ENCODE measurements at regions not wholly inside any gene's neighbourhood (a gene's known extent, or its start where the extent isn't known, plus 50 kb on each side); places are given as distances from the start of the nearest gene placed in this dataset.

GRCh38 chr12:39065455-39065854 is 160.1 kb upstream of the CPNE8 start:
- Histone ChIP-seq H3K4me1 (no peaks in the 10 kb centered on the region), H3K27me3 (no peaks in the 10 kb centered on the region), H3K4me3 (no peak overlapping the region), H3K9me3 (no peaks in the 10 kb centered on the region), H3K36me3 (no peaks in the 10 kb centered on the region), H3K27ac (no peak overlapping the region)
- intact Hi-C loops (cut with DNase I): no loop called here
- DNase-seq (no peak), FAIRE-seq (no peak), ATAC-seq (no peak)
- 31 to 65% methylated on average over 2 of the region's 2 CpGs for WGBS, 2 donors
- TF ChIP-seq, protein P1, sequence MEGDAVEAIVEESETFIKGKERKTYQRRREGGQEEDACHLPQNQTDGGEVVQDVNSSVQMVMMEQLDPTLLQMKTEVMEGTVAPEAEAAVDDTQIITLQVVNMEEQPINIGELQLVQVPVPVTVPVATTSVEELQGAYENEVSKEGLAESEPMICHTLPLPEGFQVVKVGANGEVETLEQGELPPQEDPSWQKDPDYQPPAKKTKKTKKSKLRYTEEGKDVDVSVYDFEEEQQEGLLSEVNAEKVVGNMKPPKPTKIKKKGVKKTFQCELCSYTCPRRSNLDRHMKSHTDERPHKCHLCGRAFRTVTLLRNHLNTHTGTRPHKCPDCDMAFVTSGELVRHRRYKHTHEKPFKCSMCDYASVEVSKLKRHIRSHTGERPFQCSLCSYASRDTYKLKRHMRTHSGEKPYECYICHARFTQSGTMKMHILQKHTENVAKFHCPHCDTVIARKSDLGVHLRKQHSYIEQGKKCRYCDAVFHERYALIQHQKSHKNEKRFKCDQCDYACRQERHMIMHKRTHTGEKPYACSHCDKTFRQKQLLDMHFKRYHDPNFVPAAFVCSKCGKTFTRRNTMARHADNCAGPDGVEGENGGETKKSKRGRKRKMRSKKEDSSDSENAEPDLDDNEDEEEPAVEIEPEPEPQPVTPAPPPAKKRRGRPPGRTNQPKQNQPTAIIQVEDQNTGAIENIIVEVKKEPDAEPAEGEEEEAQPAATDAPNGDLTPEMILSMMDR (IDR thresholded peaks at IDR 0.05): no peak

GRCh38 chr12:39064708-39065107 is 159.3 kb upstream of the CPNE8 start:
- DNase-seq (no peak), FAIRE-seq (no peak), ATAC-seq (no peak)
- H3K36me3 ChIP-seq: no peaks in the 10 kb centered on the region
- WGBS, 2 donors: 23 to 24% methylated on average over 7 of the region's 7 CpGs
- no peak overlapping the region for H3K4me3 ChIP-seq
- H3K27ac ChIP-seq: no peak overlapping the region
- intact Hi-C loops (cut with DNase I): no loop called here
- TF ChIP-seq, protein P1 (IDR thresholded peaks at IDR 0.05): no peak
- H3K9me3 ChIP-seq: no peaks in the 10 kb centered on the region
- H3K4me1 ChIP-seq: no peaks in the 10 kb centered on the region
- H3K27me3 ChIP-seq: no peaks in the 10 kb centered on the region

DNA sequence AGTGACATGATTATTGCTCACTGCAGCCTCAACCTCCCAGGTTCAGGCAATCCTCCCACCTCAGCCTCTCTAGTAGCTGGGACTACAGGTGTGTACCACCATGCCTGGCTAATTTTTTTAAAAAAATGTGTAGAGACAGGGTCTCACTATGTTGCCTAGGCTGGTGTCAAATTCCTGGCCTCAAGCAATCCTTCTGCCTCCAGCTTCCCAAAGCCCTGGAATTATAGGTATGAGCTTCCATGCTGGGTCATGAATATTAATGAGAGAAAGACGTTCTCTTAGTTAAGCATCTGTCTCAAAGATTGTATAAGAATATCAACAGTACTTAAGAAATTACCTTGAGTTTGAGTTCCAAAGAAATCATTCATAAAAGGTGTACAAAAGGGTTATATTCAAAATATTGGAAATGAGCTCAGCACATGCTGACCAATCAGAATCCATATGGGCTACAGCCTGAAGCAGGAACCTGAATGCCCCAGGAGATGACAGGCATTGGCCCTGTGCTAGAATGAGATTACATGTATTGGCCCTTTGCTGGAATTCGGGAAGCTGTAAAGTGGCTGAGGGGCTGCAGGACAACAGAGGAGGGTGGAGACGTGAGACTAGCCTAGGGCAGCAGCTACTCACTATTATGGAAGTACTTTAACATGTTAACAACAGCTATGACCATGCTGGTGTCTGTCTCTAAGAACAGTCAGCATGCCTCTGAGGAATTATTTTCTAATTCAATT is 157.0 kb upstream of the CPNE8 start:
- TF ChIP-seq, protein P1 (IDR thresholded peaks at IDR 0.05): no peak
- ATAC-seq: no peak
- Histone ChIP-seq H3K9me3 (no peaks in the 10 kb centered on the region), H3K36me3 (no peaks in the 10 kb centered on the region), H3K27ac (no peak overlapping the region), H3K4me3 (no peak overlapping the region), H3K4me1 (no peaks in the 10 kb centered on the region), H3K27me3 (no peaks in the 10 kb centered on the region)
- 39 to 51% methylated on average over 3 of the region's 3 CpGs for whole genome bisulfite sequencing, 2 donors
- intact Hi-C loops (cut with DNase I): no loop called here
- DNase-seq: no peak
- FAIRE-seq: no peak

DNA sequence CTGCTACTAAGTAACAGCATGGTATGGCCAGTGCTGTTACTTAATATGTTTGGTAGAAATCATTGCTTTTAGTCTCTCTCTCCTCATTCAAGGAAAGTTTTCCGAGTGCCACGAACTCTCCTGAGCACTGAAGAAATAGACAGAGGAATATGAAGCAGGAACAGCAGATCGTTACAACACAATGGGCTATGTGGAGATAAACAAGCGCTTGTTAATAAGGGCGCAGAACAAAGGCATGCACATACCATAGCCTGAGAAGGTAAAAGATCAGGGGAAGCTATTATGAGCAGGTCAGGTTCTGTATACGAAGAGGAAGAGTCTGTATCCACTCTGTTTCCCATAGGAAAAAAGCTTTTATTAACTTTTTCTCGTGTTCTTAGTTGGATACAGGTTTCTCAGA is 156.2 kb upstream of the CPNE8 start:
- intact Hi-C loops (cut with DNase I): no loop called here

GRCh38 chr12:39048395-39048794 is 143.0 kb upstream of the CPNE8 start:
- TF ChIP-seq, protein P1 (IDR thresholded peaks at IDR 0.05): no peak
- Histone ChIP-seq H3K27ac (no peak overlapping the region), H3K4me1 (no peaks in the 10 kb centered on the region), H3K4me3 (no peak overlapping the region), H3K9me3 (no peaks in the 10 kb centered on the region), H3K27me3 (no peaks in the 10 kb centered on the region), H3K36me3 (no peaks in the 10 kb centered on the region)
- no peak for DNase-seq
- no peak for ATAC-seq
- FAIRE-seq: no peak
- intact Hi-C loops (cut with DNase I): no loop called here

More for the DNA sequence above, 156.2 kb upstream of the CPNE8 start:
- FAIRE-seq: no peak
- H3K36me3 ChIP-seq: no peaks in the 10 kb centered on the region
- no peak overlapping the region for H3K4me3 ChIP-seq
- no peak overlapping the region for H3K27ac ChIP-seq
- no peak for DNase-seq
- ATAC-seq: no peak
- TF ChIP-seq, protein P1 (IDR thresholded peaks at IDR 0.05): no peak
- 49 to 61% methylated on average over 7 of the region's 7 CpGs for WGBS, 2 donors
- no peaks in the 10 kb centered on the region for H3K27me3 ChIP-seq
- no peaks in the 10 kb centered on the region for H3K9me3 ChIP-seq
- no peaks in the 10 kb centered on the region for H3K4me1 ChIP-seq
